Spleen (tissue), 7 donors: ENCODE measurements at regions not wholly inside any gene's neighbourhood (a gene's known extent, or its start where the extent isn't known, plus 50 kb on each side); places are given as distances from the start of the nearest gene placed in this dataset.

Experiments used
- CTCF ChIP-seq, 11 experiments: fragments of 200-600 bp in 7 of 11; fragments of 450-650 bp in 4 of 11; sonication (generic) in 4 of 11; IDR thresholded peaks in 8 of 11; conservative IDR thresholded peaks in 3 of 11; 1 replicate in 7 of 11; 2 replicates in 4 of 11; pipeline versions ENCODE4 v1.4.0 to v1.8.0; 2016 to 2021; ENCODE audit warnings: antibody characterized with exemption in 11 of 11, inconsistent platforms in 4 of 11, mild to moderate bottlenecking in 1 of 11
- POLR2A ChIP-seq, 3 donors: fragments of 450-650 bp; IDR thresholded peaks; one replicate each; pipeline ENCODE4 v1.5.1; 2017; ENCODE audit warnings: antibody characterized with exemption in 3 of 3, mild to moderate bottlenecking in 1 of 3
- POLR2AphosphoS5 ChIP-seq, 3 donors: sonication (generic); formaldehyde crosslinking; IDR thresholded peaks; one replicate each; pipeline ENCODE4 v1.5.1; 2017; ENCODE audit warnings: antibody characterized with exemption in 3 of 3
- donor health status: DM: no; HTN: no; CAD: no; lungs with moderate emphysema.
- donor health status: DM: no; HTN: no; CAD: no.
- donor health status: DM: no; HTN: no; CAD: no.

DNA sequence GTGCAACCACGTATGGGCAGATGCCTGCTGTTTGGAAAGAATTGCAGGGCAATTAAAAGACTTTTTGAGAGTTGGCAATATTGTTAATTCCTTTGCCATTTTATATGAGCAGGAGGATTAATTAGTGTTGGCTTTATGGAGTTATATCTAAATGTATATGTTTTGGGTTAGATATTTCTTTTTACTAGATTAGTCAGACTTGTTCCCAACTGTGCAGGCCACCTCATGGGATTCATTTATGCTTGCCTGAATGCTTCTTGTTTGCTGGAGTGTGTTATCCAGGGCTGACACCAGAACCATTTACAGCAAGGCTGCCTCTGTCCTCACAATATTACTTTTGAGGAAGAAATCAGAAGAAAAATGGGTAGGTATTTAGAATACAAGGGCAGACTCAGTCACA, 192.5 kb downstream of the KTN1 start:
- TF ChIP-seq POLR2A (IDR thresholded peaks at IDR 0.05) (no peak), CTCF (IDR thresholded peaks at IDR 0.05 in 8 of 11, conservative IDR thresholded peaks at IDR 0.05 in 3 of 11) (no peak), POLR2AphosphoS5 (IDR thresholded peaks at IDR 0.05) (no peak)
